HG03196 (cell line): ENCODE measurements at regions not wholly inside any gene's neighbourhood (a gene's known extent, or its start where the extent isn't known, plus 50 kb on each side); places are given as distances from the start of the nearest gene placed in this dataset.

Experiments used
- ATAC-seq: cut with Tn5 transposase; IDR thresholded peaks from one replicate; pipeline ENCODE4 v1.9.1; 2021; ENCODE audit not compliant: unreplicated experiment

DNA sequence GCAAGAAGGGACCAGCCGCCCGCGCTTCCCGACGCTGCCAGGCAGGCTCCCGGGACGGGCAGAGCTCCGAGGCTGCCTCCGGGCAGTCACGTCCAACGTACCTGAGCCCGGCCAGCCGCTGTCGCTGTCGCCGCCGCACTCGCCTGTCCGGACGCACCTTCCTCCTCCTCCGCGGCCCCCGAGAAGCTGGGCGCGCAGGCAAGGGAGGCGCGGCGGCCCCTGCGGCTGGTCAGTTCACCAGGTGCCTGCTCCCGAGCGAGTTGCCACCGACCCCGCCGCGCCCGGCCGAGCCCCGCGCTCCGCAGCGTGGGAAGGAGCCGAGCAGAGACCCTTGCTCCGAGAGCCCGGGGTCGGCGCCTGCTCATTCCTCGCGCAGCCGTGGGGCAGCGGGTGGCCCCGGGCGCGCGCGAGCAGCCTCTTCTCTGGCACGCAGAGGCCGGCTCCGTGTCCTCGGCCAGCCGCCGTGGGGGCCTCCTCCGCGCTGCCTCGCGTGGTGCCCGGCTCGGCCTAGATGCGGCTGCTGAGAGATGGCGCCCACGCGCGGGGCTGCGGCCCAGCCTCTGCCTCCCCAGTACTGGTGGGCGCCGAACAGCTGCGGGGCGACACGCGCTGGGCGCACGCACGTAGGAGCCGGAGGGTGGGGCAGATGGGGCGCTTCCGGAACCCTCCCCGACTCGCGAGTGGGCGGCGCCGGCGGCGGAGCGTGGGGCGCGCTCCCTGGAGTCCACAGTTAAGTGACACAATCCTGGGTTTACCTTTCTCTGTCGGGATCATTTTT, 419.4 kb downstream of the UQCRFS1 start:
- ATAC-seq = no peak

DNA sequence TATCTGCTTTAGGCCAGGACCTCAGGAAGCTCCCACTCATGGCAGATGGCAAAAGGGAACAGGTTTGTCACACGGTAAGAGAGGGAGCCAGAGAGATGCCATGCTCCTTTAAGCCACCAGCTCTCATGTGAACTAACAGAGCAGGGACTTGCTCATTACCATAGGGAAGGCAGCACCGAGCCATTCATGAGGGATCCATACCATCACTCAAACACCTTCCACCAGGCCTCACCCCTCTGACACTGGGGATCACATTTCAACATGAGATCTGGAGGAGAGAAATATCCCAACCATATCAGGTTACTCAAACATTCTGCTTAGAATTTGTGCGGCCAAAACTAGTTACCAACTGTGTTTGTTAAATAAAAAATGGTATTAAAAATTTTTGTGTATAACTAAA, 427.0 kb downstream of the UQCRFS1 start:
- no peak for ATAC-seq

- ATAC-seq = no peak
These were observed 448.9 kb downstream of the UQCRFS1 start for GRCh38 chr19:28764066-28764465.

GRCh38 chr19:28746478-28746877, 466.5 kb downstream of the UQCRFS1 start:
- ATAC-seq = no peak

GRCh38 chr19:28744943-28745342, 468.0 kb downstream of the UQCRFS1 start:
- no peak for ATAC-seq

GRCh38 chr19:28744014-28744413, 468.9 kb downstream of the UQCRFS1 start:
- ATAC-seq = no peak

DNA sequence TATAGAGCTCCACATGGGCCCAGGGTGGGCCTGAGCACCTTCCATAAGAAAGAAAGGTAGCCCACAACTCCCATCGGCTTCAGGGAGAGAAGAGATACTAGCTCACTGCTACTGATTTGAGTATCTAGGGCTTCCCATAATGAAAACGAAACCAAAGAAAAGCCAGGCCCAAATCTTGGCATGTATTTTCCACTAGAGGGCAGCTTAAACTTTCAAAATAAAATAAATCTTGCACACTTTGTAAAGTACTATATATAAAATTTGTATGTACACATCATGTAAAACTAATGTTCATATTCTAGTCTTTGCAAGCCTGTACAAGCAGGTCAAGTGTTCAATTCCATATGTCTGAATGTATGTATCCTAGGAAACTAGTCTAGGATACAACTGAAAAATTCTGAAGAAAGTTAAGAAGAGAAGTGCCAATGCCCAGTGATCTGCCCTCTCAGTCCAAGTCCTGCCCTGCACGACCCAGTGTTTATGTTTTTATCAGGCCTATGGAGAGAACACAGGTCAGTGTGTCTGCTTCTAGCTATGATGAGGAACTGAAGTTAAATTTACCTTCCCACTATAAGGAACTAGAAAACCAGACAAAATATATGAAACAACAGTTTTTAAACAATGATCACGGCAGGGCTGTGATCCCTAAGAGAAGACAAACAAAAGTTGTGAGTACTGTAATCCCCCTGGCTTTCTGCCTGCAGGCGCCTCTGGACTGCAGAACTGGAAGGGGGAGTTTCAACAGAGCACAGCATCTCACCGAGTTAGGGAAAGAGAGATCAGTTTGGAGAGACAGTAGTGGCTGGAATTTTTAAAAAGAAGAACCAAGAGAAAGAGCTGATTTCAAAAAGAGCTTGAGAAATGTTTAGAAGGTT, 475.7 kb downstream of the UQCRFS1 start:
- ATAC-seq = no peak

DNA sequence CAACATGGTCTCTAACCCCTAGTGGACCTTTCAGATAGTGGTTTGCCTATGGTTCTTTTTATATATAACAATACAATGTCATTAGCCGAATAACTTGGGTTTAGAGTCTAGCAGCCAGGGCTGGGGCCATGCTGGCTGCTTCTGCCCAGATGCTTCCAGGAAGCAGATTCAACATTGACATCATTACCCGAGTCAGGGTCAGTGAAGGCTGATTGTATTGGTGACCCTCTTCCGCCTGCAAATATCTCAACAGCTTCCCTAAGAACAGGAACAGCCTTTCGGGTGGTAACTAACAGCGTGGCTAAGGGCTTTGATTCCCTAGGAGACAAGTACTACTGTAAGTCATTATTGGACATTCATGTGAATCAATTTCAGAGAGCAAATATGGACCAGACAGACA, 476.4 kb downstream of the UQCRFS1 start:
- no peak for ATAC-seq

GRCh38 chr19:28731577-28731976, 481.4 kb downstream of the UQCRFS1 start:
- ATAC-seq = no peak

DNA sequence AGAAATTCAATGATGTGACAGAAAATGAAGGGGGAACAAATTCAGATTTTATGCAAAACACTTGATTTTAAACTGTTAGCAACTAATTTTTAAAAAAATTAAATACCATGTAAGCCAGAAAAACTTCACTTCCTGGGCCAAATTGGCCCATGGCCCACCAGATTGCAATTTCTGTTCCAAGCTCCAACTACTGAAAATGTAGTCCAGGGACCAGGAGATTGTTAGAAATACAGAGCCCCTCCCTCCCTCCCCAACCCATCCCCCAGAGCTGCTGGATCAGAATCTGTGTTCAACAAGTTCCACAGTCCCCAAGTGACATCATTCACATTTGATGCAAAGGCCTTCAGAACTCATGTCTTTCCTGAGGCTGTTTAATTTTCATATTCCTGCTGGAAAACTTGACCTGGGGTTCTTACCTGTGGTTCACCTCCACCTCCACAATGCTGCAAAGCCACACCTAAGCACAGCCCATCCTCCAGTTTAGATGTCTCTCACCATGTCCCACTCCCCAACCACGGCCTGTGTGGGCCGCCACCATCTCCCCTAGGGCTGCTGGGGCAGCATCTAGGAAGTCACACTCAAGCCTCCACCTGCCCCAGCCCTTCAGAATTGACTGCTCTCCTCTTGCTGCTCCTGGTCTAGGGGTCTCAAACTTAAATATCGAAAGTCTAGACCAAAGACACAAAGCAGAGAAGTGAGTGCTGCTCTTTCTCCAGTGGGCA, 482.0 kb downstream of the UQCRFS1 start:
- no peak for ATAC-seq

DNA sequence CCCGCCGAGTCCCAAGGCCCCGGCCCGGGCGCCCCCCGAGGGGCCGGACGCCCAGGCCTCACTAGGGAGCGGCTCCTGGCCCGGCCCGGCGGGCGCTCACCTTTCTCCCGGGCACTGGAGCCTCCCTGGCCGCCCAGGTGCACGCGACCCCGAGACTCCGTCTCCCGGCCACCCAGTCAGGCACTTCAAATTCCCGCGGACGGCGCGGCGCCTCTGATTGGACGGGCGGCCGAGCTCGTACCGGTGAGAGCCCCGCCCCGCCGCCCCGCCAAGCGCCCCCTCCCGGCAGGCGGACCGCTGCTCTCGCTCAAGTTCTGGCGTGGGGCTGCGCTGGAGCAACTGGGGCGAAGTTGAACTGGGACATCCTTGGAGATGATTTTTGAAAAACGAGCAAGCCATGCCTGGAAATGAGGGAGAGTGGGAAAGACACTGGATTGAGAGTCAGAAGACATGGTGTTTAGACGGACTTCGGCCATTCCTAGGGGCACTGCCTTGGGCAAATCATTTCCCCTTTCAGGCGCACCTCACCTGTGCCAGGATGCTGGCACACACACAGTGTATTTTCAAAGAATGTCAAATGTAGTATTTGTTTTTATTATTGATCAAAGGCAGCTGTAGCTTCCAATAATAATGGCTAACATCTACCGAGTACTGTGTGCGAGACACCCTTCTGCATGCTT, 485.3 kb downstream of the UQCRFS1 start:
- ATAC-seq = no peak

DNA sequence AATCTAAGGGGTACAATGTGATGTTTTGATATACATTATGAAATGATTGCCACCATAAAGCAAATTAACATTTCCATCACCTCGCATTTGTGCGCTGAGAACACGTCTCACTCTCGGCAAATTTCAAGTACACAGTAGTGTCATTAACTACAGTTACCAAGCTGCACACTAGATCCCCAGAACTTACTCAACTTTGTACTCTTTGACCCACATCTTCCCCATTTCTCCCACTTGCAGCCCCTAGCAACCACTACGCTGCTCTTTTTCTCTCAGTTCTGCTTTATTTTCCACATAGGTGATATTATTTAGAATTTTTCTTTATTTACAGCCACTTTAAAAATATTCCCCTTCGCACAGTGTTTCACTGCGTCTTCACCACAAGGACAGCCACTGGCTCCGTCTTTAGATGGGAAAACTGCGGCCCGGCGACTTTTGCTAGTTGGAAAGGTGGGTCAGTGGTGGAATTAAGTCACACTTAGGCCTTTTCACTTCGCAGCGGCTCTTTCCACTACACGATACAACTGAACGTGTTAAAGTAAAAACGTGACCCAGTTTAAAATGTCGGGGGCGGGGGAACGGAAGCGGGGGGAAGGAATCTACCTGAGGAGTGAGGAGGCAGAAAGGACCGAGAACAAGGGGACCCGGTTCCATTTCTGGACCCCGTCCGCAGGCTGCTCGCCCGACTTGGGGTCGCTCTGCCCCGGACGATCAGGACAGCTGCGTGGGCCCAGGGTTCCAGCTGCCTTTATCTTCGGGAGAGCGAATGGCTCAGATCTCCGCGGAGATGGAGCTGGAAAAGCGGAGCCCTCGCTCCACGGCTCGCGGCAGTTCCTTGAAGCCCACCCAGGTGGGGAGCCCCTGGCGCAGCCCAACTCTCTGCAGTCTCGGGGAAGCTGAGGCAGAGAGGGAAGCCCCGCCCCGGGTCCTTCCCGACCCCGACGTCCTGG, 486.1 kb downstream of the UQCRFS1 start:
- ATAC-seq = no peak

- ATAC-seq = no peak
These were observed 494.0 kb downstream of the UQCRFS1 start for GRCh38 chr19:28718909-28719308.

DNA sequence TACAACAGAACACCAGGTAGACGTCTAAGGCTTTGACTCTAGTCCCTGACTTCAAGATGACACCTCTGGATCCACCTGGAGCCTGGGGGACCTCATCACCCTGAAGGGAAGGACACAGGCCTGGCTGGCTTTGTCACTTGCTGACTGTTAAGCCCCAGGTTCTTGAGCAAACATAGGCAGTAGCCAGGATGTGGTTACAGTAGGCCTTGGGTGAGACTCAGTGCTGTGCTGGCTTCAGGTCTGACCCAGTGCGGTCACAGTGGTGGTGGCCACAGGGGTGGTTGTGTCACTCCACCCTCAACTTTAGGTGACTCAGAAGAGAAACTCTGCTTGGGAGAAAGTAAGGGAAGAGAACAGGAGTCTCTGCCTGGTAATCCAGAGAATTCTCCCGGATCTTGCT, 497.8 kb downstream of the UQCRFS1 start:
- no peak for ATAC-seq

DNA sequence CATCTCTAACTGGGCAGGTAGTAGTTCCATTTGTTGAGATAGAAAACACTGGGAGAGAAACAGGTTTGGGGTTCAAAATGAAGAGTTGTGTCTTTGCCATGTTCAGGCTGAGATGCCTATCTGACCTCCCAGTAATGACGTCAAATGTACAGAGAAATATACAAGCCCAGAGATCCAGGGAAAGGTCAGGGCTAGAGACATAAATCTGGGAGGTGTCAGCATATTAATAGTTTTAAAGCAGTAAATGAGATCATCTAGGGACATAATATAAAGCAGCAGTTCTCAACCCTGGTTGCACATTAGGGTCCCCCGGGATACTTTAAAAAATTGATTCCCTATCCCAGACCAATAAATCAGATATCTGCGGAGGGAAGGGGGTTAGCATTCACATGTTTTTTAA, 501.5 kb downstream of the UQCRFS1 start:
- ATAC-seq = no peak

DNA sequence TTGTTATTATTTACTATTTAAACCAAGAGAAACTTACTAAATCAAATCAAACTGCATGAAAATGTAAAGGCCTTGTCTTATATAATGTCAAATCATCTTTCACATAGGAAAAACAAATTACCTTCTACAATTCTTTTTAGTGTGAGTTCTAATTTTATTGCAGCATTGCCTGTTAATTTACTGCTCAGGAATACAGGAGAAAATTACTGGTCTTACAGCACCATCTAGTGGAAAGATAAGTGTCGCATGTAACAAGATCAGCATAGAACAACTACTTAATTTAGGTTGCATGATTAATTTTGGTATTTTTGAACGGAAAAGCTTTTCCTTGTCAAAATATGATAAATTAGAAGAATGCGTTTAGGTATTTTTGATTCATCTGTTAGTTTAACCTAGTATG, 502.7 kb downstream of the UQCRFS1 start:
- no peak for ATAC-seq

DNA sequence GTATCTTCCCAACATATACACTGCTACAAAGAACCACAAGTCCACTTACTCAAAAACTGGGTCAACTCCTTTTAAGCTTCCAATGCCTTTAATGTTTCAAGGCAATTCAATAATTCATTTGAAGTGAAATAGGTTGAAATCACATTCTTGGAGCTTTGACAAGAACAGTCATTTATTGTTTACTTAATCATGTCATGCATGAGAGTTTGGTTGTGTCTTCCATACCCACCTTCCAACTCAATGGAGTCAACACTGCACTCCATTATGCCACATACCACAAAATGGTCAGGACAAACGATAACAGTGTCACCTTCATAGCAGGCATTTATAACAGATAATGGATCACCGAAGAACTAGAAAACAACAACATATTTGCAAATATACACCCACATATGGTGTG, 506.3 kb downstream of the UQCRFS1 start:
- no peak for ATAC-seq

- no peak for ATAC-seq
These were observed 507.9 kb downstream of the UQCRFS1 start for GRCh38 chr19:28705008-28705407.

GRCh38 chr19:28703400-28703956, 509.5 kb downstream of the UQCRFS1 start:
- no peak for ATAC-seq

GRCh38 chr19:28701491-28701890, 511.5 kb downstream of the UQCRFS1 start:
- no peak for ATAC-seq
